Ishikawa (cell line): ENCODE measurements at regions not wholly inside any gene's neighbourhood (a gene's known extent, or its start where the extent isn't known, plus 50 kb on each side); places are given as distances from the start of the nearest gene placed in this dataset.

Source experiments
- CEBPB ChIP-seq: IDR thresholded peaks from 2 replicates; pipeline ENCODE4 v1.6.1; 2012
- CREB1 ChIP-seq: IDR thresholded peaks from 2 replicates; pipeline ENCODE4 v1.6.1; 2012; ENCODE audit warnings: low read depth
- EGR1 ChIP-seq: IDR thresholded peaks from 2 replicates; pipeline ENCODE4 v1.6.1; 2012
- EP300 ChIP-seq: IDR thresholded peaks from 2 replicates; pipeline ENCODE4 v1.6.1; 2012; ENCODE audit warnings: borderline replicate concordance
- FOXM1 ChIP-seq: IDR thresholded peaks from 2 replicates; pipeline ENCODE4 v1.6.1; 2012; ENCODE audit warnings: low read depth, borderline replicate concordance
- NFIC ChIP-seq: IDR thresholded peaks from 2 replicates; pipeline ENCODE4 v1.6.1; 2012
- RAD21 ChIP-seq: IDR thresholded peaks from 2 replicates; pipeline ENCODE4 v1.6.1; 2012; ENCODE audit warnings: low read depth
- TAF1 ChIP-seq: IDR thresholded peaks from 2 replicates; pipeline ENCODE4 v1.6.1; 2012; ENCODE audit warnings: low read depth, mild to moderate bottlenecking
- TCF12 ChIP-seq: IDR thresholded peaks from 2 replicates; pipeline ENCODE4 v1.6.1; 2012; ENCODE audit warnings: low read depth
- TEAD4 ChIP-seq: IDR thresholded peaks from 2 replicates; pipeline ENCODE4 v1.6.1; 2012
- YY1 ChIP-seq: IDR thresholded peaks from 2 replicates; pipeline ENCODE4 v1.6.1; 2012; ENCODE audit warnings: low read depth
- ZBTB7A ChIP-seq: IDR thresholded peaks from 2 replicates; pipeline ENCODE4 v1.6.1; 2012; ENCODE audit warnings: low read depth
- TF ChIP-seq, protein P1 (sequence below): IDR thresholded peaks from 2 replicates; pipeline ENCODE4 v1.6.1; 2012; ENCODE audit warnings: low read depth, mild to moderate bottlenecking
- TF ChIP-seq, protein P2 (sequence below): IDR thresholded peaks from 2 replicates; pipeline ENCODE4 v1.6.1; 2012
- TF ChIP-seq, protein P3 (sequence below): IDR thresholded peaks from 2 replicates; pipeline ENCODE4 v1.6.1; 2012

DNA sequence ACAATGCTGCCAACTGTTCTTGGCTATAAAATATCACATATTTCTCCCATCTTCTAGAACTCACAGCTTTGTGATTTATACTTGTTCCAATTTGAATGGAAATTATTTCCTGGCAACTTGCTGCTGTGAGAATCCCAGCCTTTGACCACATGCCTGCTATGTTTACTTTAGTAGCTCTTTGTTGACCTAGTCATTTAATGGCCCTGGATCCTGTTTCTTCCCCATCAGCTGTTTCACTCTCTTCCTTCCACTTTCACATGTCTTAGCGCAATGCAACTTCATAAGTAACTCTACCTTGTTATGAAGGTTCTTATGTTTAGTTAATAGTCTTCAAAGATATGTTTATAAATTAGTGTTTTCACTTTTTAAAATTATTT is 1973.6 kb upstream of the AGA start:
- TF ChIP-seq RAD21 (no peak), EP300 (no peak), TAF1 (no peak), FOXM1 (no peak)
- TF ChIP-seq, protein P1, sequence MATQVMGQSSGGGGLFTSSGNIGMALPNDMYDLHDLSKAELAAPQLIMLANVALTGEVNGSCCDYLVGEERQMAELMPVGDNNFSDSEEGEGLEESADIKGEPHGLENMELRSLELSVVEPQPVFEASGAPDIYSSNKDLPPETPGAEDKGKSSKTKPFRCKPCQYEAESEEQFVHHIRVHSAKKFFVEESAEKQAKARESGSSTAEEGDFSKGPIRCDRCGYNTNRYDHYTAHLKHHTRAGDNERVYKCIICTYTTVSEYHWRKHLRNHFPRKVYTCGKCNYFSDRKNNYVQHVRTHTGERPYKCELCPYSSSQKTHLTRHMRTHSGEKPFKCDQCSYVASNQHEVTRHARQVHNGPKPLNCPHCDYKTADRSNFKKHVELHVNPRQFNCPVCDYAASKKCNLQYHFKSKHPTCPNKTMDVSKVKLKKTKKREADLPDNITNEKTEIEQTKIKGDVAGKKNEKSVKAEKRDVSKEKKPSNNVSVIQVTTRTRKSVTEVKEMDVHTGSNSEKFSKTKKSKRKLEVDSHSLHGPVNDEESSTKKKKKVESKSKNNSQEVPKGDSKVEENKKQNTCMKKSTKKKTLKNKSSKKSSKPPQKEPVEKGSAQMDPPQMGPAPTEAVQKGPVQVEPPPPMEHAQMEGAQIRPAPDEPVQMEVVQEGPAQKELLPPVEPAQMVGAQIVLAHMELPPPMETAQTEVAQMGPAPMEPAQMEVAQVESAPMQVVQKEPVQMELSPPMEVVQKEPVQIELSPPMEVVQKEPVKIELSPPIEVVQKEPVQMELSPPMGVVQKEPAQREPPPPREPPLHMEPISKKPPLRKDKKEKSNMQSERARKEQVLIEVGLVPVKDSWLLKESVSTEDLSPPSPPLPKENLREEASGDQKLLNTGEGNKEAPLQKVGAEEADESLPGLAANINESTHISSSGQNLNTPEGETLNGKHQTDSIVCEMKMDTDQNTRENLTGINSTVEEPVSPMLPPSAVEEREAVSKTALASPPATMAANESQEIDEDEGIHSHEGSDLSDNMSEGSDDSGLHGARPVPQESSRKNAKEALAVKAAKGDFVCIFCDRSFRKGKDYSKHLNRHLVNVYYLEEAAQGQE, result no peak
- TF ChIP-seq, protein P2, sequence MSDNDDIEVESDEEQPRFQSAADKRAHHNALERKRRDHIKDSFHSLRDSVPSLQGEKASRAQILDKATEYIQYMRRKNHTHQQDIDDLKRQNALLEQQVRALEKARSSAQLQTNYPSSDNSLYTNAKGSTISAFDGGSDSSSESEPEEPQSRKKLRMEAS, result no peak

DNA sequence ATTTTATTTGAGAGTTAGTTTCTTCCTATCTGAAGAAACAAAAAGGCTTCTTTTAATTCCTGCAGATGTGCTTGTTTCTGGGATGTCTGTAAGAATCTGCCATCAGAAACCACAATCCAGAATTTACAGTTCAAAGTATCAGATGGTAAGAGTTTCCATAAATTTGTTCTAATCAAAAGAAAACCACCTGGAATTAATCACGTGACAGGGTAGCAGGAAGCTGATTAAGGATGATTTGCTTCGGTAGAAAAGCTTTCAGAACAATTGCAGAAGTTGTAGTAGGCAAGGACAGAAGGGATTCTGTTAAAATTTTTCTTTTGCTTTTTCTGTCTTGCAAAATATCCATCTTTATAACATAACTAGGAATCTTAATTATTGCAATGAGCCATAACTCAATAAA is 1975.1 kb upstream of the AGA start:
- TF ChIP-seq TCF12 (no peak), TAF1 (no peak), CEBPB (no peak), EGR1 (no peak), NFIC (no peak)

DNA sequence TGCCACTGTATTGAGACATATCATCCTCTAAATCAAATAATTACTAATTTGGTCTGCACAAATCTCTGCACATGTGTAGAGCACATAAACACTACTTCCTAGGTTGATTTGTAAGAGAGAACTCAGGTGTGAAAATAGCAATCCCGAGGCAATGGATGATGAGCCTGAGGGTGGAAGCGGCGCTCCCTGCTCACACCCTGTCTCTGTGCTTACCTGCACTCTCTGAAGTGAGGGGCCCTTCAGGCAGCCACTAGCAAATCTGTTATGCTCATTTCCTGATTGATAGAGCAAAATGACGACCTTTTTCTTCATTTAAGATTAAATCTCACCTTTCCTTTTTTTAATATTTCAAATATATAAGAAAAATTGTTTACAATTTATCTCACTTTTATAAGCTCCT is 1995.7 kb upstream of the AGA start:
- TF ChIP-seq NFIC (no peak), CEBPB (no peak), YY1 (no peak), ZBTB7A (no peak), CREB1 (no peak), TEAD4 (no peak), TAF1 (no peak), EGR1 (no peak), TCF12 (no peak), EP300 (no peak), FOXM1 (no peak), RAD21 (no peak)
- TF ChIP-seq, protein P3, sequence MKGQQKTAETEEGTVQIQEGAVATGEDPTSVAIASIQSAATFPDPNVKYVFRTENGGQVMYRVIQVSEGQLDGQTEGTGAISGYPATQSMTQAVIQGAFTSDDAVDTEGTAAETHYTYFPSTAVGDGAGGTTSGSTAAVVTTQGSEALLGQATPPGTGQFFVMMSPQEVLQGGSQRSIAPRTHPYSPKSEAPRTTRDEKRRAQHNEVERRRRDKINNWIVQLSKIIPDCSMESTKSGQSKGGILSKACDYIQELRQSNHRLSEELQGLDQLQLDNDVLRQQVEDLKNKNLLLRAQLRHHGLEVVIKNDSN, result no peak
- TF ChIP-seq, protein P1, result no peak
- TF ChIP-seq, protein P2, result no peak

DNA sequence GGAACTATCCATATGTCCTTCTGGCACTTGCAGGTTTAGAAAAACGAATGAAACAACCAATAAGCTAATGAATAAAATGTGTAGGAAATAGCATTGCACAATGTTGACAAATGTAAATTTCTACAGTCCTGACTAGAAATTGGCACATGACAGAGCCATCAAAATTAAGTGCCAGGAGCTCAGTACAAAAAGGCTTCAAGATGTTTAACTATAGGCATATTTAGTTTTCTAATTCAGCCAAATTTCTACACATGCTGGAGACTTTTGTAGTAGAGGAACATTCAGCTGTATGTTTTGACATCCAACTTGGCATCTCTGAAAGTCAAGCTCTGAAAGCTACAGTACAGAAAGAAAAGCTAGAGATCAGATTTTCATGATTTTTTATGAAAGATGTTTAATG is 1999.4 kb upstream of the AGA start:
- TF ChIP-seq RAD21 (no peak), CREB1 (no peak), NFIC (no peak), YY1 (no peak), EP300 (no peak), TAF1 (no peak), CEBPB (no peak), TCF12 (no peak), TEAD4 (no peak)
- TF ChIP-seq, protein P2, result no peak
- TF ChIP-seq, protein P3, result no peak
- TF ChIP-seq, protein P1, result no peak

DNA sequence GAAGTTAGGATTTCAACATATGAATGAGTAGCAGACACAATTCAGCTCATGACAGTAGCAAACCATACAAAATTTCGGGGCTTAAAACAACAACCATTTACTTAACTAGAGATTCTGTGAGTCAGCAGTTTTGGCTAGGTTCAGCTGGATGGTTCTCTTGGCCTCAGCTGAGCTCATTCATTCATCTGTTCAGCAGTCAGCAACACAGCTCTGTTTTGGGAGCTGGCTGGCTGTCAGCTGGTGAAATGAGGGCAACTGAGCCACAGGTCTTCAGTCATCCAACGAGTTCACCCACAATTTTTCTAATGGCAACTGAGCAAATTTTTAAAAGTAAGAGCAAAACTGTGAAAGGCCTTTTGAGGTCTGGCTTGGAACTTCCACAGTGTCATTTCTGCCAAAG is 2005.1 kb upstream of the AGA start:
- TF ChIP-seq, protein P3, result no peak
- TF ChIP-seq, protein P1, result no peak
- TF ChIP-seq TAF1 (no peak), CREB1 (no peak)
- TF ChIP-seq, protein P2, result no peak
